Muscle of back (tissue), 3 donors: ENCODE measurements at regions not wholly inside any gene's neighbourhood (a gene's known extent, or its start where the extent isn't known, plus 50 kb on each side); places are given as distances from the start of the nearest gene placed in this dataset.
A peak's percentile ranks its signal among the peaks of the same experiment; 100 is the strongest.

ENCODE experiments used
- DNase-seq, 3 donors: peaks; one replicate each; pipeline versions ENCODE4 v3.0.0 to v3.0.0-alpha.2; 2013

DNA sequence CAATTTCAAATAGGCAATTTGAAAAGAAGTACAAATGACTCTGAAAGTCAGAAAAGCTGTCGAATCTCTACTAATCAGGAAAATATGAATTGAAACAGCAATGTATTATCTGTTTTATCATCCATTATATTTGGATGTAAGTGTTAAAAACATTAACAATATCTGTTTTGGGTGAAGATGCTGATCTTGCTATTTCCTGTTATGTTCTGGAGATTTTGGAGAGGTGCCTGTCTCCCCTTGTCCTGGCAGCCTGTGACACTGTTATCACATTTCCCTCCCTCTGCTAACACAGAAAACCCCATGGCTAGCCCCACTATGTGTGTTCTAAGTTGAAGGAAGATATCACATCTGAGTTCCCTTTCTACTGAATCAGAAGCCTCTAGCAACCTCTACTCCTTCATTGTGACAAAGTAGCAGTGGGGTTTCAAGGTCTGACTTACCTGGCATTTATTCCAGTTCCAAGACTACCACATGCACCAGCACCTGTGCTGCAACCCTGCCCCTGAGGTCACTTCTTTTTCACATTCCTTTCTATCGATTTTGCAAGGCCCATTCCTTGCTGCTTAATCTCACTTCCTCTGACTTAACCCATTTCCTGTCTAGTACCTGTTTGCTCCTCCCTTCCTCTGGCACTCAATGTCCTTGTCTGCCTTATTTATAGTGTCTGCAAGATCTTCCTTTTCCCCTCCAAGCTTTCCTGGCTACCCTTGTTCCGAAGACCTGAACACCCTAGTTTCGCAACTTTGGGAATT lies 95.5 kb upstream of the COL8A1 start:
- DNase-seq, result no peak

DNA sequence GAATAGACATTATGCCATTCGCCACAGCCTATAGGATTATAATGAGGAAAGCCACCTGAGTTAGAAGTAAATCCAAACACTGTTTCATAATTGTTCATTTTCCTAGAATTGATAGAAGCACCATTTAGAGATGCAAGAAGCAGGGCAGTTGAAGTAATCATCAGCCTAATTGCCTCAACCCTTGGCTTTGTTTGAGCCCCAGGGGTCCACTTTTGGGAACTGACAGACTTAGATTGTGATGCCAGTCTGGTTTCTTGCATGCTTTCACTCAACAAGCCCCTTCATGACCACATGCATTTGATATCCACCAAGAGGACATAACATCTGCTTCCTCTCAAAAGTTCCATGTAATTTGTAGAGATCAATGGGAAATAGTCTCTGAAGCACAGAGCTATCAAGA lies 97.2 kb upstream of the COL8A1 start:
- no peak for DNase-seq

DNA sequence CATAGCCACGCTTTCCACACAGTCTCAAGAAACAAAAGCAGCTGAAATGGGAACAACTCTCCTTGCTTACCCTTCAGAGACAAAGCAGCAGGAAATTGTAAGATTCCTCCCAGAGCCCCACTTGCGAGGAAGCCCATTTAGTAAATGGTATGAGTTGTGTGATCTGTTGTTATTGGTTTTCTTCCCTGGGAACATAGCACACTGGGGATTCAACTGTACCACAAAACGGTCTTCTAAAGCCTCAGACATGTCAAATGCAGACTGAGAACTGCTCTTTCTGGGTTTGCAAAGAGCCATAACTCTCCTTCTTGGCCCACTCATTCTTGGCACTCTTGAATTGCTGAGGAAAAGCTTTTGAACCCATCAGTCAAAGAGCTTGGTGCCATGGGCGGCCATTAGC lies 101.0 kb upstream of the COL8A1 start:
- DNase-seq, result no peak

DNA sequence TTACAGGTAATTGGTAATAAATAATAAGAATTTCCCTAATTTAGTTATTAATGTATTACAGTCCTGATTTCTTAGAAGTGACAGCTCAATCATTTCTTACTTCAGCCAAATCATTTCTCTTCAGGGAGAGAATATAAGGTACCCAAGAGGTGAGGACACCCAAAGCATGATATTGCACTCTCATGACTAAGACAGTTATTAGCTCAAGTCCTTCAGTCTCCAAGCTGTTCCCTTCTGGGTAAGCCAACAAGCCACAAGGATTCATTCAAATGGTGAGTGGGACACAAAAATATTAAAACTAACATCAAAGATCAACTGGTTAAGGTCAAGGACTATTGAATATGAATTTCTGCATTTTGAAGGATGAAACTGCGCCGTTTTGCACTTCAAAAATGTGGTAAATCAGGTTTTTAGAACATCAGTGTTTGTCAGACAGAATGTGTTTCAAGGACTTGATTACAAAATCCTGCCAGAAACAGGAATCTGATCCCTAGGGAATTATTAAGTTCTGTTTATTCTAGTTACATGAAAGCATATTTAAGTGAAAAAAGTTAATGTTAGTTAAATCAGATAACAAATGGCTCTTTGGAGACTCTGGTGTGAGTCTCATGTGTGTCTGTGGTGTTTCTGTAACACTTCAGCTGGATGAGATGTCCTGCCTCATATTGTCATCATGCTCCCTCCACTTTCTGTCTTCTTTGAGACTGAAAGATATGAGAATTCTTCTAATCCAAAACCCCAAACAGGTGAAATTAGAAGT lies 101.7 kb upstream of the COL8A1 start:
- DNase-seq, result no peak

DNA sequence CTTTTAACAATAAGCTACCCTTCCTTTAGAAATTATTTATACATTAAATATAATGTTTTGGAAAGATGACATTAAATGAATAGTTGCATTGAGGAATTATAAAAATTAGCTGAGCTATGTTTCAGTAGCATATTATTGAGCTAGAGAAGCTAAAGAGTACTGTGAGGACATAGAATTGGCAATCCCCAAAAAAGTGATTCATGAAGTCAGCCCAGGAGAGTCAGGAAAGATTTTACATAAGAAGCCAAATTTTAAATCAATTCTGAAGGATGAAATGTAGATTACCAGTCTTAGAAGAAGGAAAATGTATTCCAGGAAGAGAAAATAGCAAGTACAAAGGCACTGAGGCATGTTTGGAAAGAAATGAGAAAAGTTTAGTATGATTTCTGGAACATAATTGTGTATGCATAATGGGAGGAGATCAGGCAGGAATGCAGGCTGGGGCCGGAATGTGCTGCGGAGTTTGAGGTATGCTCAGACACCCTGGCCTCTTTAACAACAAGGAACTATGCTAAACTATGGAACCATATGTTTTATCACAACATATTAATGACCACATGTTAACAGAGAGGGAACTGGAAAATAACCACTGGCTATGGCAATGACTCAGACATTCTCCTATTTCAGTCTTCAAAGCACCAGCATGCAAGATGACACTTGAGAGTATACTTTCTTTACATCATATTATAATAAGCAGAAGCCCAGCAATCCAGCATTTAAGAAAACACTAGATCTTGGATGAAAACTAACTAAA lies 103.3 kb upstream of the COL8A1 start:
- peak in 1 of 3 donors; percentile 81 for DNase-seq

DNA sequence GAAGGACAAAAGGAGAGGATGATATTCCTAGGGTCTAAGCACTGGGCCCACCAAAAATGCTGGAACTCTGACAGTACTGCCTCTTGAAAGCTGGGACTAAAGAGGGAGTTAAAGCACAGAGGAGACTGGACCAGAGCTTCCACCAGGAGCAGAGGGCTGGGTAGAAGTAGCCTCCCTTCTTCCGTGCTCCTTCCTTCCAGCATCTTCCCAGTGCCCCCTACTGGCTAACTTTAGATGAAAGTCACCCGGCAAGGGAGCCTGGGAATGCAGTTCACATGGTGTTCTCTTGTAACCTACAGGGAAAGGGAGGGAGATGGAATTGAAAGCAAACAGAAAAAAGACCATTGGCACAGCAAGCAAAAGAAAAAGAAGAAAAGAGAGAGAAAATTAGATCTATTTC lies 106.1 kb upstream of the COL8A1 start:
- peak in 1 of 3 donors; percentile 35 for DNase-seq

DNA sequence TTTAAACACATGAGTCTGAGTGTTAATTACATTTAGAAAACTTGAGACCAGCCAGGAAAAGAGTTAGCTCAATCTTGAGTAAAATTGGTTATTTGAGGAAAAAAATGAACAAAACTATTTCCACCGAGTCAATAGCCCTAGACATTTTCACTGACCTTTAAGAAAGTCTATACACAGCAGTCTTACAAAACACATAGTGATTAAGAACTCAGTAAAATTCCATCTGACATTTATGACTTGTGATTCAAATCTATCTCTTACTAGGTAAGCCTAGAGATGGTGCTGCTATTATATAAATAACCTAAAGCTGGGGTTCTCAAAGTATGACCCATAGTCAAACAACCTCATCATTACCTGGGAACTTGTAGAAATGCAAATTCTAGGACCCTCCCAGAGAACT lies 109.1 kb upstream of the COL8A1 start:
- no peak for DNase-seq

DNA sequence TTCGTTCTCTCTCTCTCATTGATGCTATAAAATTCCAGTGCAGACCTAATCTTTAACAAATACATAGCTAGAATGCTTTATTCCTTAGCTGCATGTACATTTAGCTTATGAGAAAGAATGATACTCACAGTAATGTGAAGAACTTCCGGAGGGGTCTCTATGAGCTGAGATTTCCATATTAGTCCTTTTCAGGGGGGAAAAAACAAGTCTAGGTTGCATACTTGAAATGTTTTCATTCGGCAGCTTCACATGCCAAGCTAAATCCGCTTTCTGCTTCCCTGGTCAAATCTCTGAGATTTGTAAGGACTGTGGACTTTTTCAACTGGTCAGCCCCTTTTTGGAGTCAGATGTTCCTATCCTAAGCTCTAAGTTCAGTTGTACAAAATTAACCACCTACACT lies 111.5 kb upstream of the COL8A1 start:
- no peak for DNase-seq

DNA sequence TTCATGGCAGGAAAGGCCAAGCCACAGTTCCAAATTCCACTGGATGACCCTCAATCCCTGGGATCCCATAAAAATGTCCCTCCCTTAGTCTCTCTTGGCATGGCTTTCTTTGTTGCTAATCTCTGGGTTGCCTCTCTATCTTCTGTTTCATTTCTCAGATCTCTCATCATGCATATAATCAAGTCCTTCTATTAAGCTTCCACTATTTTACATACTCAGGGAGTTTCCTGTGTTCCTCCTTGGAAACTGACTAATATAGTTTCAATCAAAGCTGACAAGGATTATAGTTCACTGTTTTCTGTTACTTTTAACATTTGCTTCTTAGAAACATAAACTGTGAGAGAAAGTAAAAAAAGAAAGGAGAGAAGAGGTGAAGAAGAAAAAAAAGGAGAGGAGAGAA lies 113.8 kb upstream of the COL8A1 start:
- DNase-seq, result no peak

DNA sequence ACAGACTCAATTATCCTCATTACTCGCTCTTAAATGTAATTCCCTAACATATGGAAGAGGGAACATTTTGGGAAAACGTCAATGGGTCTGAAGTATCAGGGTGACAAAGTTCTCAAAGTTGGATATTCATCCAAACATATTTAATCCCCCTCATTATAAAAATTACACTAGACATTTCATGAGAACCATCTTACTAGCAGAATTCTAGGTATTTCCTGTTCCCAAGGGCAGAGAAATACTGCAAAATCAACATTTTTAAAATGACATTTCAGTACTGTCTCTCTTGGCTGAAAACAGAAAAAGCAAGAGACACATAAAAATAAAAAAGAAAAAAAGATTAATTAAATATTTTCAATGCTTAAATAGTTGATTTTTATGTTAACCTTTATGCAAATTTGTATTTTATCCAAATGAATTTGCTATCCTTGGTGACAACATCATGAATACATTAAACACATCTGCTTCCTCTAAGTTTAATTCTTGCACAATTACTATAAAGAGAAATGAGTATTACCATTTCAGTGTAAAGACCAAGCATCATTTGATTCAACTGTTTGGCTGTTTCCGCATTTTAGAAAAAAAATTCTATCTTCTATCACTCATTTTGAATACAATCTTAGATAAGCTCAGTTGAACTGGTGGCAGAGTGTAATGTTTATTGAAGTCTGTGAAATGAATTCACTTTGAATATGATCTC lies 114.8 kb upstream of the COL8A1 start:
- no peak for DNase-seq

DNA sequence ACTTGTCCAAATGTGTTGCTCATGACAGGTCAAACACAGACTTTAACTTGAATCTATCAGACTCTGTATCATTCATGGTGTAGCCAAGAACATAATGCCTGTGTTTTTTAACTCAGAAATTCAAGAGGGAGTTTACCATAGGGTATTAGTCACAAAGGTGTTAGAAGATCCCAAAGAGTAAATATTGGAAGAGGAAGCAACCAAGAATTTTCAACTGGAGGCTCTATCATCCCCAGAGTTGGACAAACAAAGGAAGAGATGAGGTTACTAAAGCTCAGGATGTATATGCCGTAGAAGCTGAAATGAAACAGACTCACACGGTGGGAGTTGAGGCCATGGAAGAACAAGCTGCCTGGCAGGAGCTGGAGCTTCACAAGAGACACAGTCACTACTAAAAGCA lies 116.2 kb upstream of the COL8A1 start:
- DNase-seq, result no peak

DNA sequence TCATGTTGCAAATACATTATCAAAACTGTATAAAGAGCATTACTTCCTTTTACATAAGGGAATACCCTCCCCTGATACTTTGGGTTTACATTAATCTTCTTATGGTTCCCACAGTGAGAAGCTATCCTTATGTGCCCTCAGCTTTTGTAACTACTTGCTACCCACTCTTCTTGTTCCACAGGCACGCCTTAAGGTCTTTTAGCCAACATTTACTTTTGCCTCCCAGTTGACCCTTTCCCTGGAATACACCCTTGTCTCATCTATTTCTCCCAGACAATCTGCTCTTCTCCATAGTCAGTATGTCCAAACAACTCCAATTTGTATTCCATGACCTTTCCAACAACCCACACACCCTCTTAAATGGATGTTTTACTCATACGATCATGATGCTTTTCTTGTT lies 116.8 kb upstream of the COL8A1 start:
- no peak for DNase-seq

DNA sequence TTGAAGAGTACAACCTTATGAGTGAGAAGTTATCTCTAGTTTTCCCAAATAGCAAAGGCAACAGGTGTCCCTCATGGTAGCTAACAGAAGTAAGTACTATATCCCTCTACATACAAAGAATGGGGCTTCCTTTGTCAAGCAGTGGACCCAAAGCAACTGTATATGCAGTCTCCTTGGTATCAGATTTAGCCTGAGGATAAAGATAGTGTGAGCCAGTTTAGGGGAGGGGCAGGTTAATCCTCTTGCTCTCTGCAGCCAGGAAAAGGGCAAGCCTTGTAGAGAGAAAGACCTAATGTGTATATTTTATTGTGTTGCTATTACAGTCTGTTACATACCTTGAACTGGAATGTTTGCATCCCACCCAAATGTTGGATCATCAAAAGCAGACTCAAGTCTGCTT lies 117.9 kb upstream of the COL8A1 start:
- no peak for DNase-seq

DNA sequence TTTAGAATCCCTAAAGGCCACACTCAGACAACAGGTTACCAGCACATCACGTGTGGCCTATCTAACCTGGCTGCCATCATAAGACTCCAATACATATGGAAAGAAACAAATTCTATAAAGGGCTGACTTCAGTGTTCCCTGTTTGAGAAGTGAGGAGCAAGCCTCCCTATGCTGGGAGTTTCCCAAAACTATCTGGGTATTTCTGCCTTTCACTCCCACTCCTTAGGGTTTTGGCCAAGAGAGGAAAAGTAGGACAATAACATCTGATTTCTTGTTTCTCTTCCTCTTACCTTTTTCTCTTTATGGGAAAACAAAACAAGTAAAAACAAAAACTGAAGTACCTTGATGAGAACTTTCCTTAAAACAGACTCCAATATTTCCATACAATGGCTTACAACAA lies 121.5 kb upstream of the COL8A1 start:
- no peak for DNase-seq

DNA sequence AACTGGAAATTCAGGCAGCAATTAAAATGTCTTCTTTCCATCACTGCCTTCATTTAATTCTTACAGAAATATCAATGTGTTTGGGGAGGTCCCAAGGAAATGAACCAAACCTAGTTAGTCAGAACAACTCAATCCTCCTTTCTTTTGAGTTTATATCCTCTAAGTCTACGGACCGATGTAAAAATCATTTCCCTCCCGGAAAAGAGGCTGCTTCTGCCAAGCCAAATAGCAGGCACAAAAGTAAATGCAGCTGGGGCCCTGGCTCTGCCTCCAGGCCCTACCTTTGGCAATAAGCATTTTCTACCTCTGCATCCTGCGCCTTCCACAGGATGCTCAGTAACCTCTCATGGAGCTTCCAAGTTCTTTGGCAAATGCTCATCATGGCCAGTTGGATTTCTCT lies 122.5 kb upstream of the COL8A1 start:
- no peak for DNase-seq

DNA sequence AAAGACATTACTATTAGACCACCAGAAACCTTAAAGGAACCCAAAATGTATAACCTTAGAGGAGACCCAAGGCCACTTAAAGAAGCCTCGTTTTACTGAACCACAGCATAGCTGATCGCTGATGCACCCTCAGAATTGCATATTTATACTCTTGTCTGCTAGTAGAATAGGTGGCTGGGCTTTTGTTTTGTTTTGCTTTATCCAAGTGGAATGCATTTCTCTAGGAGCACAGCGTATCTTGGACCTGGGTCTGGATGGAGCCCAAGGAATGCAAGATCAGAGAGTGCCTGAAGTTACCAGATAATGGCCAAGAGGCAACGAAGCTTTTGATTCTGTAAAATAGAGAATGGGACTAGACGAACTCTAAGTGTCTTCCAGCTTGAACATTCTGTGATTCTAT lies 129.2 kb upstream of the COL8A1 start:
- DNase-seq, result peak in 1 of 3 donors; percentile 78

DNA sequence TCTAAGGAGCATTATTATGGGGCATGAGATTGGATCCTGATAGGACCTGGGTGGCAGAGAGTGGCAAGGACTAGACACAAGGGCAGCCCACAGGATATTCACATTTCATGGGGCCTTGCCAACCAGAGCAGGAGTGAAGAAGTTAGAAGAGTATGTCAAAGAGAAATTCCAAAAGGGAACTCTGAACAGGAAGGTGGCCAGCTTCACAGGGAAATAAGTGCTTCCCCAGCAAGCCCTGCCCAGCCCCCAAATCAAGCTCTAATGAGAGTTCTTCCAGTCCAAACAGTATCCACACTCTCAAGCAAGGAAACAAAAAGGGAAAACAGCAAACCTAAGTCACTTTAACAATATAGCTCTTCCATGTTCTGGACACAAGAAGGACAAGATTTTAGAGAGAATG lies 130.2 kb upstream of the COL8A1 start:
- DNase-seq, result no peak

DNA sequence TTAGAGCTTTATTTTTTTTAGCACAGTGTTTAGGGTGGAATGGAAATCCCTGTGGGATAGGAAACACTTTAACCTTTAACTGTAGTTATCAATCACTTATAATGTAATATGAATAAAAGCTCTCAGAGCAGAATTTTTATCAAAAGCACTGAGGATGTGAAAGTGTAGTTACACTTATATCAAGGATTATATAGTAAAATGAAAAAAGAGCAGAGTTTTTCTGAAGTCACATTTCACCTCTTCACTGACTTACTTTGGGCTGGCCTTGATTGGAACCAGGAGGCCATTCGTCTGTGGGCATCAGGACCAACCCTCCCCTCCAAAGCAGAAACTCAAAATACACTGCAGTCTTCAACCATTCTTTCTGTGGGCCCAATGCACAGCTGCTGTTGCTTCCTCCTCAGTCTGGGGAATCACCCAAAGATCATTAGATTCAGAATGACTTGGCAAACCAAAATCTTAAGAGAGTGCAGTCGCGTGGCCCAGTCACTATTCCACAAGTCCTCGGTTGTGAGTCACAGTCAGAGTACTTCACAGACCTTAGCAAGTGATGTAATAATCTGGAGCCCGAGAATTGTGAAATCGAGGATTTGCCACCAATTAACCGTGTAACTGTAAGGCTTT lies 132.6 kb upstream of the COL8A1 start:
- DNase-seq, result peak in 1 of 3 donors; percentile 86

DNA sequence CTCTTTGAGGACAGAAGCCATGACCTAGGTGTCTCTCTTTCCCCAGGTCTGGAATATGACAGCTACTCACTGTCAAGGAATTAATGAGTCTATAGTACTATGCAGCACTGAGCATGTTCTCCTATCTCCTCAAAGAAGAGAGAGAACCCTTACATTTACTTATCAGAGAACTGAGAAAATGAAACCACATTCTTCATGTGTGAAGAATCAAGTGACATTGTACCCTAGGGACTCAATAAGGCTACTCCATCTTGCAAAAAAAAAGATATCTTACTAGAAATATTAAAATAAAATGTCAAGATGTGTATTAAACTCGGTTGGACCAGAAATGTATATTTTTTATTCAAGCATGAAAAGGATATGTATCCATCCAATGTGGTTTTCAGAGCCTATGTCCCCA lies 133.2 kb upstream of the COL8A1 start:
- no peak for DNase-seq

DNA sequence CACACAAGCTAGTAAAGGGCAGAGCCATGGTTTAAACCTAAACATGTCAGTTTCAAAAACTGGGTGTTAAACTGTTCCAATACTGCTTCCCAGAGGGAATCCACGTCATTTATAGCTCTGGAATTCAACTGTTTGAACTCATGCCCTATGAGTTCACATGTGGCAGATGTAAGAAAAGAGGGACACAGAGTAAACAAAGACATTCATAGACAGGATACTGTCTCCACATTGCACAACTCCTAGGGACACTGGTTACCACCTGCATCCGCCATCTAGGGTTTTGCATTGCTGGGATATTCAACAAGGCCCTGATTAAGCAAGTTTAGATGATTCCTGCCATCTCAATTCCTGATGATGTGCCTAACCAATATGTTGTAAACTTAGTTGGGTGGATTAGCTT lies 134.1 kb upstream of the COL8A1 start:
- no peak for DNase-seq

DNA sequence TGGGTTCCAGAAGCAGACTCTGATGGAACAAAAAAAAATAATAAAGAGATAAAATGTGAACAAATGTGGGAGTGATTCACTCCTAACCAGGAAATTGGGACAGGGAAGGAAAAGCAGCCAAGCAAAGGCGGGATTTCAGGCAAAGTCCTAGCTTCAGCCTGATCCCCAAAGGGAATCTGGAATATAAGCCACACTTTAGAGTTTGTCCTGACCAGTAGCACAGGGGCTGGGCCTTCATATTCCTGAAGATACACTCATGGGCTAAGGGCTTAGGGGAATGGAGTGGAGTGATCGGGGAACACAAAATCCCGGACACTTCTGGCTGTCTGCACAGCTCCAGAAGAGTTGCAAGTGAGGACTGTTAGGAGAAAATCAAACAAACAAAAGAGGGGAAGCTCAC lies 135.0 kb upstream of the COL8A1 start:
- peak in 1 of 3 donors; percentile 54 for DNase-seq

DNA sequence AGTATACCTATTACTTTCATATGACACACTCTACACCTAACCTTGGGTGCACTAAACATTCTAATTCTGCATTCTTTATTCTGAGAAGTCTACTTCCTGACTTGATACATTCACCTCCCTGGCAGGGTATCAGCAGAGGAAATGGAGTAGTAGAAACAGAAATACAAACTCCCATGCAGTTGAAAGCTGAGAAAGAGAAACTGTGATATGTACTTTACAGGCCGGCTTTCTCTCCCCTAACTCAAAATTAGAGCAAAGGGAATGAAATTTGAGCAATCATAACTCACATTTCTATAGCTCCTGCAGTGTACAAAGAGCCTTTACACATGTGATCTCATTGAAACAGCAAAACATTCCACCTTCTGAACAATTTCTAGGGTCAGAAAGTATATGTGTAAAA lies 135.5 kb upstream of the COL8A1 start:
- DNase-seq, result no peak
